Activated CD8-positive, alpha-beta memory T cell treated with anti-CD3 and anti-CD28 coated beads for 1 hour (primary cell): ENCODE measurements at regions not wholly inside any gene's neighbourhood (a gene's known extent, or its start where the extent isn't known, plus 50 kb on each side); places are given as distances from the start of the nearest gene placed in this dataset.

Source experiments
- DNase-seq, 2 donors: peaks; one replicate each; pipeline ENCODE4 v3.0.0-alpha.2; 2020; ENCODE audit warnings: low read depth in 1 of 2; ENCODE audit errors: extremely low read depth in 1 of 2

GRCh38 chr4:17339376-17339775 is 172.5 kb downstream of the QDPR start:
- DNase-seq, result no peak

- DNase-seq, result no peak
Measured at GRCh38 chr4:17336986-17337385, 174.9 kb downstream of the QDPR start.

GRCh38 chr4:17336524-17336961 is 175.3 kb downstream of the QDPR start:
- peak; percentile 34 to 44 for DNase-seq

- DNase-seq, result no peak
Measured at GRCh38 chr4:17336069-17336468, 175.8 kb downstream of the QDPR start.

GRCh38 chr4:17335371-17335770 is 176.5 kb downstream of the QDPR start:
- no peak for DNase-seq

GRCh38 chr4:17332478-17332877 is 179.4 kb downstream of the QDPR start:
- DNase-seq, result no peak

GRCh38 chr4:17329046-17329445 is 182.8 kb downstream of the QDPR start:
- no peak for DNase-seq

- DNase-seq, result no peak
Measured at GRCh38 chr4:17328141-17328815, 183.6 kb downstream of the QDPR start.

- no peak for DNase-seq
Measured at GRCh38 chr4:17327591-17327990, 184.3 kb downstream of the QDPR start.

GRCh38 chr4:17326756-17327155 is 185.1 kb downstream of the QDPR start:
- DNase-seq, result no peak

GRCh38 chr4:17325098-17325497 is 186.8 kb downstream of the QDPR start:
- no peak for DNase-seq

- DNase-seq, result peak in 1 of 2 donors; percentile 30
Measured at GRCh38 chr4:17324386-17324830, 187.5 kb downstream of the QDPR start.

GRCh38 chr4:17323554-17324385 is 188.1 kb downstream of the QDPR start:
- DNase-seq, result no peak

GRCh38 chr4:17322514-17322913 is 189.4 kb downstream of the QDPR start:
- no peak for DNase-seq

GRCh38 chr4:17320046-17320445 is 191.8 kb downstream of the QDPR start:
- no peak for DNase-seq

GRCh38 chr4:17317526-17317925 is 194.4 kb downstream of the QDPR start:
- DNase-seq, result no peak

- DNase-seq, result no peak
Measured at GRCh38 chr4:17316566-17316965, 195.3 kb downstream of the QDPR start.

- DNase-seq, result no peak
Measured at GRCh38 chr4:17315459-17315858, 196.4 kb downstream of the QDPR start.

- DNase-seq, result no peak
Measured at GRCh38 chr4:17313194-17313593, 198.7 kb downstream of the QDPR start.

- no peak for DNase-seq
Measured at GRCh38 chr4:17310269-17310652, 201.6 kb downstream of the QDPR start.

- DNase-seq, result no peak
Measured at GRCh38 chr4:17309567-17310268, 202.2 kb downstream of the QDPR start.

- no peak for DNase-seq
Measured at GRCh38 chr4:17301869-17302268, 210.0 kb downstream of the QDPR start.
